ENCODE measurements at regions not wholly inside any gene's neighbourhood (a gene's known extent, or its start where the extent isn't known, plus 50 kb on each side); places are given as distances from the start of the nearest gene placed in this dataset.
"Not testable (repeated sequence)": the region's sequence is repeated elsewhere in the genome, so short reads cannot be mapped to it uniquely, and the experiment has no call there.

DNA sequence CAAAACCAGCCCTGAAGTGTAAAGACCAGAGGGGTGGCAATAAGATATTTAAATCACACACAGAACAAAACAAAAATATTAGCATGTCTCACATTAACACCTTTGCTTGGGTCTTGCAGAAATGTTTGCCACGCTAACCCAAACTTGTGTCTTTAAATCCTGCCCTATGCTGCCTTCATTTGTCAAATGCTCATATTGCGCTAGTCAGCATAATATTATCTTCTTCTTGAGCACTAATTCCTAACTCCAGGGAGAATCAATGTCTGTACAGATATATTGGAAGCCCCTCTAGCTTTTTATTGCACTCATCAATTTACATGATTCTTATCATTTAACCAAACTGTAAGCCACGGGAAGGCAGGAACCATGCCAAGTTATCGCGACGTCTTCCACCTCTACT is 614.8 kb upstream of the SOX9 start:
- Mint-ChIP-seq H3K4me1 (no peaks in the 10 kb centered on the region), H3K27ac (no peak overlapping the region), H3K27me3 (no peaks in the 10 kb centered on the region), H3K4me3 (no peak overlapping the region), H3K36me3 (no peaks in the 10 kb centered on the region), H3K9me3 (peaks cover 0 to 12% (median 5%) of the 10 kb centered on the region in 7 donors)
- no peaks in the 10 kb centered on the region for H3K36me3 ChIP-seq (ENCODE audit: control insufficient read depth, insufficient read depth, low read length)
- no peaks in the 10 kb centered on the region for H3K27me3 ChIP-seq (ENCODE audit: control insufficient read depth, insufficient read depth, low read length)
- no peak overlapping the region for H3K4me3 ChIP-seq (ENCODE audit: low read depth, low read length)
- no peaks in the 10 kb centered on the region for H3K4me1 ChIP-seq (ENCODE audit: control insufficient read depth, insufficient read depth, low read length, poor library complexity, severe bottlenecking)
- ATAC-seq (ENCODE audit: low read depth in 2 of 2), result no peak
- H3K27ac ChIP-seq (ENCODE audit: insufficient read depth, low read length, poor library complexity, severe bottlenecking), result no peak overlapping the region
- DNase-seq, result no peak
- peaks cover 0 to 9% of the 10 kb centered on the region in 2 experiments for H3K9me3 ChIP-seq (ENCODE audit: control insufficient read depth in 2 of 2, low read length in 2 of 2)

DNA sequence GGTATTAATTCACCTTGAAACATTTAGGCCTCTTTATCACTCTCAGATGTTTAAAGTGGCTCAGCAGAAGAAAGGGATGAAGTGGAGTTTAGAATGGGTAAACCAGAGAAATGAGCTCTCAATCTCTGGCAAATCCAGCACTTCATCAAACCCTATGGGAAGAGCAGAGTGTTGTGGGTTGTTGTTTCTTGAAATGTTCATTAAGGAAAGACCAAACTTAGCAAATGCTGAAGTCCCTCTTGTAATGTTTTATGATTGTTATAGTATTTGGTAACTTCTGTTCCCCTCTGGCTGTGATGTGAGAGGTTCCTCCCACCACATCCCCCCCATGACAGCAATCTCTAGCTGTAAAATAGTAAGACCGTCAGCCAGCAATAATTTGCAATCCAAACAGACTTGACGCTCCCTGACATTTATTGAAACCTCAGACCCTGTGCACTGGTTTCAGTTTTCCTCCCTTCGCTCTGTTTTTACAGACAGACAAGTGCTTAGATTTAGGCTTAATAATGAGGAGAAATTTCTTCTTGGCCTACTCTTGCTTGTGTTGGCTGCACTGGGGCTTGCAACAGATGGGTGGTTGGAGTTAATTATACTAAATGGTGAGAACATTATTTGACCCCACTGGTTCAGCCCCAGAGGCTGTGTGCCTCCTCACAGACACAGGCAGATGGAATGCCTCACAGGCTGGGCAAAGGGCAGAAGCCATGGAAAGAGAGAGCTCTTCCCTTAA is 609.4 kb upstream of the SOX9 start:
- Histone ChIP-seq H3K36me3 (ENCODE audit: control insufficient read depth, insufficient read depth, low read length) (no peaks in the 10 kb centered on the region), H3K4me3 (ENCODE audit: low read depth, low read length) (no peak overlapping the region), H3K27me3 (ENCODE audit: control insufficient read depth, insufficient read depth, low read length) (no peaks in the 10 kb centered on the region), H3K9me3 (ENCODE audit: control insufficient read depth in 2 of 2, low read length in 2 of 2) (peaks cover 0 to 9% of the 10 kb centered on the region in 2 experiments), H3K4me1 (ENCODE audit: control insufficient read depth, insufficient read depth, low read length, poor library complexity, severe bottlenecking) (no peaks in the 10 kb centered on the region), H3K27ac (ENCODE audit: insufficient read depth, low read length, poor library complexity, severe bottlenecking) (no peak overlapping the region)
- Mint-ChIP-seq H3K4me1 (no peaks in the 10 kb centered on the region), H3K27me3 (no peaks in the 10 kb centered on the region), H3K9me3 (peaks cover 0 to 16% (median 5%) of the 10 kb centered on the region in 7 donors), H3K36me3 (no peaks in the 10 kb centered on the region), H3K27ac (no peak overlapping the region), H3K4me3 (no peak overlapping the region)
- ATAC-seq (ENCODE audit: low read depth in 2 of 2), result no peak
- no peak for DNase-seq

DNA sequence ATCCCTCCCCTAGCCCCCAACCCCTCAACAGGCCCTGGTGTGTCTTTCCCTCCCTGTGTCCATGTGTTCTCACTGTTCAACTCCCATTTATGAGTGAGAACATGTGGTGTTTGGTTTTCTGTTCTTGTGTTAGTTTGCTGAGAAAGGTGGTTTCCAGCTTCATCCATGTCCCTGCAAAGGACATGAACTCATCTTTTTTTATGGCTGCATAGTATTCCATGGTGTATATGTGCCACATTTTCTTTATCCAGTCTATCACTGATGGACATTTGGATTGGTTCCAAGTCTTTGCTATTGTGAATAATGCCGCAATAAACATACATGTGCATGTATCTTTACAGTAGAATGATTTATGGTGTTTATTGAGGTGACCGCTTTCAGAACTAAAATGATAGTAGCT is 607.1 kb upstream of the SOX9 start:
- not testable (repeated sequence) for H3K4me3 ChIP-seq (ENCODE audit: low read depth, low read length); H3K36me3 Mint-ChIP-seq; H3K36me3 ChIP-seq (ENCODE audit: control insufficient read depth, insufficient read depth, low read length); H3K4me1 ChIP-seq (ENCODE audit: control insufficient read depth, insufficient read depth, low read length, poor library complexity, severe bottlenecking); H3K27ac ChIP-seq (ENCODE audit: insufficient read depth, low read length, poor library complexity, severe bottlenecking); H3K9me3 ChIP-seq (ENCODE audit: control insufficient read depth in 2 of 2, low read length in 2 of 2); H3K4me1 Mint-ChIP-seq; H3K27ac Mint-ChIP-seq; DNase-seq; H3K27me3 Mint-ChIP-seq; H3K4me3 Mint-ChIP-seq; H3K27me3 ChIP-seq (ENCODE audit: control insufficient read depth, insufficient read depth, low read length); ATAC-seq (ENCODE audit: low read depth in 2 of 2)
- H3K9me3 Mint-ChIP-seq, result peaks cover 2 to 13% (median 6%) of the 10 kb centered on the region in 7 donors

DNA sequence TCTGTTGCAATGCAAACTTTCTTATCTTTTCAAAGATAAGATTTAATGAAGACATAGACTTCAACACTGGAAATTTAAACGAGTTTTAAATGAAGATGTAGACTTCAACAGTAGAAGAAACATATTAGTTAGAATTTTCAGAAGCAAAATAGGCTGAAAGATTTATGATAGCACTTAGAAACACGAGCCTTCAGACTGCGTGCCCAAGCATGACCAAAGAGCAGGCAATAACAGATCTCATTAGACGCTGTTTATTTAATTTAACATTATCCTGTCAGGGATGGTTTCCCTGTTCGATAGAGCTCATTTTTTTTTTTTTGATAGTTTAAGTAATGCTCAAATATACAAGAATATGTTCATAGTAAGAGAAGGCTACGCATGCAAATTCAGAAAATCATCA is 604.7 kb upstream of the SOX9 start:
- no peaks in the 10 kb centered on the region for H3K27me3 Mint-ChIP-seq
- no peak for ATAC-seq (ENCODE audit: low read depth in 2 of 2)
- no peak overlapping the region for H3K4me3 ChIP-seq (ENCODE audit: low read depth, low read length)
- no peak for DNase-seq
- peaks cover 2 to 17% (median 6%) of the 10 kb centered on the region in 7 donors for H3K9me3 Mint-ChIP-seq
- no peak overlapping the region for H3K4me3 Mint-ChIP-seq
- H3K27ac ChIP-seq (ENCODE audit: insufficient read depth, low read length, poor library complexity, severe bottlenecking), result no peak overlapping the region
- no peak overlapping the region for H3K27ac Mint-ChIP-seq
- no peaks in the 10 kb centered on the region for H3K36me3 ChIP-seq (ENCODE audit: control insufficient read depth, insufficient read depth, low read length)
- H3K9me3 ChIP-seq (ENCODE audit: control insufficient read depth in 2 of 2, low read length in 2 of 2), result no peaks in the 10 kb centered on the region
- H3K27me3 ChIP-seq (ENCODE audit: control insufficient read depth, insufficient read depth, low read length), result no peaks in the 10 kb centered on the region
- no peaks in the 10 kb centered on the region for H3K4me1 ChIP-seq (ENCODE audit: control insufficient read depth, insufficient read depth, low read length, poor library complexity, severe bottlenecking)
- H3K4me1 Mint-ChIP-seq, result no peaks in the 10 kb centered on the region
- no peaks in the 10 kb centered on the region for H3K36me3 Mint-ChIP-seq

DNA sequence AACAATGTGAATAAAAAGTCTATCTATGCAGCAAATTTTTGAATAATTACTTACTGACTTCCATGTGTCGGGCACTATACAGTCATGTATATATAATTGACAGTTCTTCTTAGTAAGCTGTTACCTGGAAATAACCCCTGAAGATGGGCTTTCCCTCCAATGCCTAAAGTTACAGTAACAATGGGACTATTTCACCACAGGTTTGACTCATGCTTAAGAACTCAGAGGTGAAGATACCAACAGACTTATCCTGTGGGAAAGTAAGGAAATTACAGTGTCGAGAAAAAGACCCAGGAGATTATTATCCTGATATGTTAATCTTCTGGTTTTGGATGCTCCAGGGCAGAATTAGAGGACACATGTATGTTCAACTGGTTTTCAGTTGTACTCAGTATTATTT is 601.5 kb upstream of the SOX9 start:
- H3K27me3 ChIP-seq (ENCODE audit: control insufficient read depth, insufficient read depth, low read length), result no peaks in the 10 kb centered on the region
- H3K4me1 Mint-ChIP-seq, result no peaks in the 10 kb centered on the region
- no peaks in the 10 kb centered on the region for H3K36me3 ChIP-seq (ENCODE audit: control insufficient read depth, insufficient read depth, low read length)
- H3K9me3 Mint-ChIP-seq, result peaks cover 4 to 20% (median 9%) of the 10 kb centered on the region in 7 donors
- ATAC-seq (ENCODE audit: low read depth in 2 of 2) (no peak), DNase-seq (no peak)
- H3K9me3 ChIP-seq (ENCODE audit: control insufficient read depth in 2 of 2, low read length in 2 of 2), result no peaks in the 10 kb centered on the region
- H3K4me3 ChIP-seq (ENCODE audit: low read depth, low read length), result no peak overlapping the region
- H3K27ac ChIP-seq (ENCODE audit: insufficient read depth, low read length, poor library complexity, severe bottlenecking), result no peak overlapping the region
- H3K27me3 Mint-ChIP-seq, result no peaks in the 10 kb centered on the region
- no peaks in the 10 kb centered on the region for H3K4me1 ChIP-seq (ENCODE audit: control insufficient read depth, insufficient read depth, low read length, poor library complexity, severe bottlenecking)
- no peak overlapping the region for H3K27ac Mint-ChIP-seq
- no peaks in the 10 kb centered on the region for H3K36me3 Mint-ChIP-seq
- no peak overlapping the region for H3K4me3 Mint-ChIP-seq

DNA sequence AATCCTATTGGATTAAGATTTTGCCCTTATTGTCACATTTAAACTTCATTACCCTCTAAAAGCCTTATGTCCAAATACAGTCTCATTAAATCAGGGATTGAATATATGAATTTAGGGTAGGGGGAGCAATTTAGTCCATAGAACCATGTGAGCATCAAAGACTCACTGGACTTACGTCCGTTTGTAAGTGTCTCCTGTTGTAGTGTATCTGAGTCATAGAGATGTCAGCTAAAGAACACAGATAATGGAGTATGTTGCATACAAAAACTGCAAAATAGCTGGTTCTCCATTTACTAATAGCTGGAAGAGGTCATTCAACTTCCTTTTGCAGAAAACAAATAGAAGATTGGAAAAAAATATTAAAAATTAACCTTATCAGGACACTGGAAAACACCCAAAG is 599.1 kb upstream of the SOX9 start:
- Mint-ChIP-seq H3K4me1 (no peaks in the 10 kb centered on the region), H3K4me3 (no peak overlapping the region), H3K36me3 (no peaks in the 10 kb centered on the region), H3K27ac (no peak overlapping the region), H3K27me3 (no peaks in the 10 kb centered on the region), H3K9me3 (peaks cover 4 to 18% (median 10%) of the 10 kb centered on the region in 7 donors)
- no peak for ATAC-seq (ENCODE audit: low read depth in 2 of 2)
- Histone ChIP-seq H3K27me3 (ENCODE audit: control insufficient read depth, insufficient read depth, low read length) (no peaks in the 10 kb centered on the region), H3K27ac (ENCODE audit: insufficient read depth, low read length, poor library complexity, severe bottlenecking) (no peak overlapping the region), H3K36me3 (ENCODE audit: control insufficient read depth, insufficient read depth, low read length) (no peaks in the 10 kb centered on the region), H3K9me3 (ENCODE audit: control insufficient read depth in 2 of 2, low read length in 2 of 2) (no peaks in the 10 kb centered on the region), H3K4me1 (ENCODE audit: control insufficient read depth, insufficient read depth, low read length, poor library complexity, severe bottlenecking) (no peaks in the 10 kb centered on the region), H3K4me3 (ENCODE audit: low read depth, low read length) (no peak overlapping the region)
- no peak for DNase-seq

DNA sequence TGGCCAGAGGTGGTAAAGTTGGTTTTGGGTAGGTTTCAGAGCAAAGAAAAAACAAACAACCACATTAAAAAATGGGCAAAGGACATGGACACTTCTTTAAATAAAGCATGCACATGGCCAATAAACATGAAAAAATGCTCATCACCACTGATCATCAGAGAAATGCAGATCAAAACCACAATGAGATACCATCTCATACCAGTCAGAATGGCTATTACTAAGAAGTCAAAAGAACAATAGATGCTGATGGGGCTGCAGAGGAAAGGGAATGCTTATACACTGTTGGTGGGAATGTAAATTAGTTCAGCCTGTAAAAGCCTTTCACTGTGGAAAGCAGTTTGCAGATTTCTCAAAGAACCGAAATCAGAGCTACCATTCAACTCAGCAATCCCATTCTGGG is 598.4 kb upstream of the SOX9 start:
- Mint-ChIP-seq H3K4me3 (no peak overlapping the region), H3K4me1 (no peaks in the 10 kb centered on the region), H3K36me3 (no peaks in the 10 kb centered on the region), H3K9me3 (peaks cover 4 to 18% (median 11%) of the 10 kb centered on the region in 7 donors), H3K27me3 (no peaks in the 10 kb centered on the region), H3K27ac (no peak overlapping the region)
- no peak for ATAC-seq (ENCODE audit: low read depth in 2 of 2)
- no peaks in the 10 kb centered on the region for H3K27me3 ChIP-seq (ENCODE audit: control insufficient read depth, insufficient read depth, low read length)
- H3K27ac ChIP-seq (ENCODE audit: insufficient read depth, low read length, poor library complexity, severe bottlenecking), result no peak overlapping the region
- no peaks in the 10 kb centered on the region for H3K9me3 ChIP-seq (ENCODE audit: control insufficient read depth in 2 of 2, low read length in 2 of 2)
- H3K4me3 ChIP-seq (ENCODE audit: low read depth, low read length), result no peak overlapping the region
- no peaks in the 10 kb centered on the region for H3K4me1 ChIP-seq (ENCODE audit: control insufficient read depth, insufficient read depth, low read length, poor library complexity, severe bottlenecking)
- no peak for DNase-seq
- no peaks in the 10 kb centered on the region for H3K36me3 ChIP-seq (ENCODE audit: control insufficient read depth, insufficient read depth, low read length)

DNA sequence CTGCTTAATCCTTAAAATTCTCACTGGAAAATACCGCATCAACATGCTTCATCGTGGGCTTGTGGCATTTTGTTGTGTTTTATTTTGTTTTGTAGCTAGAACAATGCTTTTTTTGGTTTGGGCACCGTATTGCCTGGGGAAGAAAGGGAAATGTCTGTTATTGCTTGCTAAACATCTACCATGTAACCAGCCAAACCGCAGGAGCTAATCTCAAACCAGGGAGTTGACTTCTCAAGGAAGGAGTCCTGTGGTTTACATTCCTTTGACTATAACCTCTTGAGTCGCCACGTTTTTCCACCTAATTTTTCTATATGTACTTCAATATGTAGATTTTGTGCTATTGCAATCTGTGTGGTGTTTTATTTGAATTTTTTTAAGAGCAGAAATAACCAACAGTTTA is 593.5 kb upstream of the SOX9 start:
- ATAC-seq (ENCODE audit: low read depth in 2 of 2), result no peak
- Mint-ChIP-seq H3K27ac (no peak overlapping the region), H3K36me3 (no peaks in the 10 kb centered on the region), H3K4me3 (no peak overlapping the region), H3K27me3 (no peaks in the 10 kb centered on the region), H3K4me1 (no peaks in the 10 kb centered on the region), H3K9me3 (peaks cover 0 to 14% (median 5%) of the 10 kb centered on the region in 7 donors)
- Histone ChIP-seq H3K9me3 (ENCODE audit: control insufficient read depth in 2 of 2, low read length in 2 of 2) (no peaks in the 10 kb centered on the region), H3K27ac (ENCODE audit: insufficient read depth, low read length, poor library complexity, severe bottlenecking) (no peak overlapping the region), H3K27me3 (ENCODE audit: control insufficient read depth, insufficient read depth, low read length) (no peaks in the 10 kb centered on the region), H3K36me3 (ENCODE audit: control insufficient read depth, insufficient read depth, low read length) (no peaks in the 10 kb centered on the region), H3K4me1 (ENCODE audit: control insufficient read depth, insufficient read depth, low read length, poor library complexity, severe bottlenecking) (no peaks in the 10 kb centered on the region), H3K4me3 (ENCODE audit: low read depth, low read length) (no peak overlapping the region)
- DNase-seq, result no peak
